ENCODE measurements at regions not wholly inside any gene's neighbourhood (a gene's known extent, or its start where the extent isn't known, plus 50 kb on each side); places are given as distances from the start of the nearest gene placed in this dataset.
A peak's percentile ranks its signal among the peaks of the same experiment; 100 is the strongest.
"Not testable (repeated sequence)": the region's sequence is repeated elsewhere in the genome, so short reads cannot be mapped to it uniquely, and the experiment has no call there.

GRCh38 chr13:68713394-68713793, 1394.2 kb upstream of the ATXN8OS start:
- DNase-seq (ENCODE audit: low spot score), result peak; percentile 72
- H2BK12ac ChIP-seq (ENCODE audit: low read length), result no peak overlapping the region
- H3K27me3 ChIP-seq (ENCODE audit: control insufficient read depth in 3 of 3, insufficient read depth in 3 of 3, low read depth in 1 of 3, low read length in 3 of 3), result no peaks in the 10 kb centered on the region
- peak overlapping the region; percentile 36 for H3K27ac ChIP-seq (replicated peaks; ENCODE audit: low read length)
- no peak overlapping the region for H4K8ac ChIP-seq (ENCODE audit: low read depth, low read length)
- H3K4me1 ChIP-seq (ENCODE audit: control insufficient read depth in 2 of 2, insufficient read depth in 1 of 2, low read depth in 1 of 2, low read length in 2 of 2), result peaks cover 5 to 20% of the 10 kb centered on the region in 2 donors
- H3K36me3 ChIP-seq (replicated peaks in 1 of 2; ENCODE audit: control insufficient read depth in 2 of 2, insufficient read depth in 2 of 2, low read length in 2 of 2), result no peaks in the 10 kb centered on the region
- H3K79me1 ChIP-seq (ENCODE audit: low read depth, low read length), result no peaks in the 10 kb centered on the region
- H3K14ac ChIP-seq (ENCODE audit: low read length), result no peak overlapping the region
- H3K4ac ChIP-seq (ENCODE audit: low read length), result no peak overlapping the region
- no peak overlapping the region for H4K91ac ChIP-seq (ENCODE audit: low read depth, low read length, poor library complexity)
- H3K18ac ChIP-seq (ENCODE audit: low read length), result no peak overlapping the region
- no peak overlapping the region for H3K23ac ChIP-seq (ENCODE audit: low read depth, low read length, poor library complexity)
- H3K4me3 ChIP-seq (ENCODE audit: low read length in 2 of 2), result no peak overlapping the region
- H3K4me2 ChIP-seq (ENCODE audit: insufficient read depth, low read length, poor library complexity, severe bottlenecking), result no peak overlapping the region
- H2BK5ac ChIP-seq (ENCODE audit: low read length), result no peak overlapping the region
- H3K9me3 ChIP-seq (replicated peaks in 1 of 2; ENCODE audit: control insufficient read depth in 2 of 2, insufficient read depth in 1 of 2, low read depth in 1 of 2, low read length in 2 of 2), result peaks cover 0 to under 1% of the 10 kb centered on the region in 2 donors
- no peak overlapping the region for H2BK120ac ChIP-seq (ENCODE audit: low read depth, low read length)
- H2AK5ac ChIP-seq (ENCODE audit: low read depth, low read length), result no peak overlapping the region
- no peak overlapping the region for H2AFZ ChIP-seq (ENCODE audit: low read length)
- WGBS, 2 donors (ENCODE audit: extremely low coverage in 2 of 2, insufficient read length in 2 of 2, insufficient replicate concordance in 1 of 2), result no CpG with 5 or more reads among the region's 1 CpG
- no peak overlapping the region for H2BK15ac ChIP-seq (ENCODE audit: low read length)
- no peak overlapping the region for H3K9ac ChIP-seq (ENCODE audit: low read depth, low read length, poor library complexity)

GRCh38 chr13:68708336-68708908, 1399.2 kb upstream of the ATXN8OS start:
- no peak overlapping the region for H4K8ac ChIP-seq (ENCODE audit: low read depth, low read length)
- no peaks in the 10 kb centered on the region for H3K36me3 ChIP-seq (replicated peaks in 1 of 2; ENCODE audit: control insufficient read depth in 2 of 2, insufficient read depth in 2 of 2, low read length in 2 of 2)
- no peak overlapping the region for H3K9ac ChIP-seq (ENCODE audit: low read depth, low read length, poor library complexity)
- no peaks in the 10 kb centered on the region for H3K27me3 ChIP-seq (ENCODE audit: control insufficient read depth in 3 of 3, insufficient read depth in 3 of 3, low read depth in 1 of 3, low read length in 3 of 3)
- no peak overlapping the region for H3K27ac ChIP-seq (replicated peaks; ENCODE audit: low read length)
- H2BK15ac ChIP-seq (ENCODE audit: low read length), result peak overlapping the region; percentile 11
- no peak overlapping the region for H2BK12ac ChIP-seq (ENCODE audit: low read length)
- no peaks in the 10 kb centered on the region for H3K79me1 ChIP-seq (ENCODE audit: low read depth, low read length)
- no peak overlapping the region for H4K91ac ChIP-seq (ENCODE audit: low read depth, low read length, poor library complexity)
- H2AK5ac ChIP-seq (ENCODE audit: low read depth, low read length), result no peak overlapping the region
- no peak overlapping the region for H3K4me2 ChIP-seq (ENCODE audit: insufficient read depth, low read length, poor library complexity, severe bottlenecking)
- H3K9me3 ChIP-seq (replicated peaks in 1 of 2; ENCODE audit: control insufficient read depth in 2 of 2, insufficient read depth in 1 of 2, low read depth in 1 of 2, low read length in 2 of 2), result peaks cover 2 to 3% of the 10 kb centered on the region in 2 donors
- no peak overlapping the region for H3K23ac ChIP-seq (ENCODE audit: low read depth, low read length, poor library complexity)
- H3K18ac ChIP-seq (ENCODE audit: low read length), result peak overlapping the region; percentile 44
- H2BK120ac ChIP-seq (ENCODE audit: low read depth, low read length), result peak overlapping the region; percentile 12
- no peak overlapping the region for H2BK5ac ChIP-seq (ENCODE audit: low read length)
- H3K4me3 ChIP-seq (ENCODE audit: low read length in 2 of 2), result no peak overlapping the region
- DNase-seq (ENCODE audit: low spot score), result no peak
- H3K14ac ChIP-seq (ENCODE audit: low read length), result no peak overlapping the region
- no CpG with 5 or more reads among the region's 16 CpGs for WGBS, 2 donors (ENCODE audit: extremely low coverage in 2 of 2, insufficient read length in 2 of 2, insufficient replicate concordance in 1 of 2)
- peaks cover 5 to 7% of the 10 kb centered on the region in 2 donors for H3K4me1 ChIP-seq (ENCODE audit: control insufficient read depth in 2 of 2, insufficient read depth in 1 of 2, low read depth in 1 of 2, low read length in 2 of 2)
- H2AFZ ChIP-seq (ENCODE audit: low read length), result peak overlapping the region; percentile 13
- no peak overlapping the region for H3K4ac ChIP-seq (ENCODE audit: low read length)

- not testable (repeated sequence) for H3K9me3 ChIP-seq (replicated peaks in 1 of 2; ENCODE audit: control insufficient read depth in 2 of 2, insufficient read depth in 1 of 2, low read depth in 1 of 2, low read length in 2 of 2); H3K4me1 ChIP-seq (ENCODE audit: control insufficient read depth in 2 of 2, insufficient read depth in 1 of 2, low read depth in 1 of 2, low read length in 2 of 2)
Measured at GRCh38 chr13:68706044-68706443, 1401.6 kb upstream of the ATXN8OS start.

GRCh38 chr13:68697551-68697950, 1410.1 kb upstream of the ATXN8OS start:
- no peak overlapping the region for H3K23ac ChIP-seq (ENCODE audit: low read depth, low read length, poor library complexity)
- H3K36me3 ChIP-seq (replicated peaks in 1 of 2; ENCODE audit: control insufficient read depth in 2 of 2, insufficient read depth in 2 of 2, low read length in 2 of 2), result no peaks in the 10 kb centered on the region
- H3K9ac ChIP-seq (ENCODE audit: low read depth, low read length, poor library complexity), result no peak overlapping the region
- H2BK12ac ChIP-seq (ENCODE audit: low read length), result no peak overlapping the region
- H2AFZ ChIP-seq (ENCODE audit: low read length), result peak overlapping the region; percentile 46
- DNase-seq (ENCODE audit: low spot score), result no peak
- H3K14ac ChIP-seq (ENCODE audit: low read length), result no peak overlapping the region
- no peak overlapping the region for H2BK15ac ChIP-seq (ENCODE audit: low read length)
- WGBS, 2 donors (ENCODE audit: extremely low coverage in 2 of 2, insufficient read length in 2 of 2, insufficient replicate concordance in 1 of 2), result no CpG with 5 or more reads among the region's 3 CpGs
- no peak overlapping the region for H2BK120ac ChIP-seq (ENCODE audit: low read depth, low read length)
- no peak overlapping the region for H4K8ac ChIP-seq (ENCODE audit: low read depth, low read length)
- H2AK5ac ChIP-seq (ENCODE audit: low read depth, low read length), result no peak overlapping the region
- peaks cover 3% of the 10 kb centered on the region in 2 donors for H3K9me3 ChIP-seq (replicated peaks in 1 of 2; ENCODE audit: control insufficient read depth in 2 of 2, insufficient read depth in 1 of 2, low read depth in 1 of 2, low read length in 2 of 2)
- H2BK5ac ChIP-seq (ENCODE audit: low read length), result no peak overlapping the region
- no peaks in the 10 kb centered on the region for H3K27me3 ChIP-seq (ENCODE audit: control insufficient read depth in 3 of 3, insufficient read depth in 3 of 3, low read depth in 1 of 3, low read length in 3 of 3)
- no peak overlapping the region for H3K4me2 ChIP-seq (ENCODE audit: insufficient read depth, low read length, poor library complexity, severe bottlenecking)
- H3K4me1 ChIP-seq (ENCODE audit: control insufficient read depth in 2 of 2, insufficient read depth in 1 of 2, low read depth in 1 of 2, low read length in 2 of 2), result peaks cover 0 to 1% of the 10 kb centered on the region in 2 donors
- no peaks in the 10 kb centered on the region for H3K79me1 ChIP-seq (ENCODE audit: low read depth, low read length)
- H3K4ac ChIP-seq (ENCODE audit: low read length), result no peak overlapping the region
- no peak overlapping the region for H4K91ac ChIP-seq (ENCODE audit: low read depth, low read length, poor library complexity)
- H3K4me3 ChIP-seq (ENCODE audit: low read length in 2 of 2), result no peak overlapping the region
- H3K18ac ChIP-seq (ENCODE audit: low read length), result no peak overlapping the region
- H3K27ac ChIP-seq (replicated peaks; ENCODE audit: low read length), result no peak overlapping the region

More at GRCh38 chr13:68706044-68706443, 1401.6 kb upstream of the ATXN8OS start:
- H3K4me3 ChIP-seq (ENCODE audit: low read length in 2 of 2); DNase-seq (ENCODE audit: low spot score); H3K36me3 ChIP-seq (replicated peaks in 1 of 2; ENCODE audit: control insufficient read depth in 2 of 2, insufficient read depth in 2 of 2, low read length in 2 of 2); H3K4me2 ChIP-seq (ENCODE audit: insufficient read depth, low read length, poor library complexity, severe bottlenecking); H3K4ac ChIP-seq (ENCODE audit: low read length); H3K27me3 ChIP-seq (ENCODE audit: control insufficient read depth in 3 of 3, insufficient read depth in 3 of 3, low read depth in 1 of 3, low read length in 3 of 3); H3K79me1 ChIP-seq (ENCODE audit: low read depth, low read length); H2BK15ac ChIP-seq (ENCODE audit: low read length); H2BK5ac ChIP-seq (ENCODE audit: low read length); H2BK120ac ChIP-seq (ENCODE audit: low read depth, low read length); H3K9ac ChIP-seq (ENCODE audit: low read depth, low read length, poor library complexity); H3K14ac ChIP-seq (ENCODE audit: low read length); H3K27ac ChIP-seq (replicated peaks; ENCODE audit: low read length); H3K18ac ChIP-seq (ENCODE audit: low read length); H2BK12ac ChIP-seq (ENCODE audit: low read length); H4K8ac ChIP-seq (ENCODE audit: low read depth, low read length); H3K23ac ChIP-seq (ENCODE audit: low read depth, low read length, poor library complexity); H2AFZ ChIP-seq (ENCODE audit: low read length); H2AK5ac ChIP-seq (ENCODE audit: low read depth, low read length); H4K91ac ChIP-seq (ENCODE audit: low read depth, low read length, poor library complexity): not testable (repeated sequence)
